ENCODE measurements at regions not wholly inside any gene's neighbourhood (a gene's known extent, or its start where the extent isn't known, plus 50 kb on each side); places are given as distances from the start of the nearest gene placed in this dataset.

DNA sequence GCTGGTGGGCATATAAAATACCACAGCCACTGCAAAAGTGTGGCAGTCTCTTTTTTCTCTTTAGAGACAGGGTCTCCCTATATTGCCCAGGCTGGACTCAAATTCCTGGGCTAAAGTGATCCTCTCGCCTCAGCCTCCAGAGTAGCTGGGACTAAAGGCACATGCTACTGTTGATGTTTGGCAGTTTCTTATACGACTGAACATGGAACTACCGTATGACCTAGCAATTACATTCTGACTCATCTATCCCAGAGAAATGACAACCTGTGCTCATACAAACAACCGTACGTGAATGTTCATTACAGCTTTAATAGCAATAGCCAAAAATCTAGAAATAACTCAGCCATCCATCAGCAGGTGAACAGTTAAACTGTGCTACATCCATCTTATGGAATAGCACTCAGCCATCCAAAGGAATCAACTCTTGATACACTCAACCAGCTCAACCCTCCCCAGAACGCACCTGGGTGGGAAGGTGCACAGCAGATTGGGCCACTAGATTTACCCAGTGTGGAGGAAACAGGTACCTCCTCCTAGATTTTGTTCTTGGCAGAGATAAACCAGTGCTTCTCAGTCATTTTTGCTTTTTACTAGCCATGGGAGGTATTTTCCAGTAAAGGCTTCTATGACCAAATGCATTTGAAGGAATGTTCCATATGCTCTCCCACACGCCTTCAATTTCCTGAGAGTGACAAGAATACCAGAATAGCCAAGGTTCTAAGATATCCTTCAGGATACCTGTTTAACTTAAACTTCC is 130.5 kb downstream of the MED15 start:
- DNase-seq (ENCODE audit: low spot score) = no peak
- Histone ChIP-seq H3K36me3 (ENCODE audit: insufficient read depth, low read length, poor library complexity, severe bottlenecking) (no peaks in the 10 kb centered on the region), H3K9me3 (ENCODE audit: low read depth, low read length, poor library complexity, severe bottlenecking) (no peaks in the 10 kb centered on the region), H3K4me1 (ENCODE audit: insufficient read depth, low read length, poor library complexity, severe bottlenecking) (no peaks in the 10 kb centered on the region), H3K4me3 (ENCODE audit: low read depth, low read length, poor library complexity, severe bottlenecking) (no peak overlapping the region), H3K27me3 (replicated peaks; ENCODE audit: insufficient read depth, low read depth, low read length, poor library complexity) (no peaks in the 10 kb centered on the region), H3K27ac (ENCODE audit: low read depth, low read length, poor library complexity, severe bottlenecking) (no peak overlapping the region)
- intact Hi-C loops (cut with micrococcal nuclease; ENCODE audit: unreplicated experiment) = no loop called here
- CTCF ChIA-PET = no interaction called here
- no peak for TF ChIP-seq EZH2 (IDR thresholded peaks at IDR 0.05; ENCODE audit: borderline replicate concordance, low read depth, low read length, poor library complexity, severe bottlenecking)
- TF ChIP-seq, protein P1, sequence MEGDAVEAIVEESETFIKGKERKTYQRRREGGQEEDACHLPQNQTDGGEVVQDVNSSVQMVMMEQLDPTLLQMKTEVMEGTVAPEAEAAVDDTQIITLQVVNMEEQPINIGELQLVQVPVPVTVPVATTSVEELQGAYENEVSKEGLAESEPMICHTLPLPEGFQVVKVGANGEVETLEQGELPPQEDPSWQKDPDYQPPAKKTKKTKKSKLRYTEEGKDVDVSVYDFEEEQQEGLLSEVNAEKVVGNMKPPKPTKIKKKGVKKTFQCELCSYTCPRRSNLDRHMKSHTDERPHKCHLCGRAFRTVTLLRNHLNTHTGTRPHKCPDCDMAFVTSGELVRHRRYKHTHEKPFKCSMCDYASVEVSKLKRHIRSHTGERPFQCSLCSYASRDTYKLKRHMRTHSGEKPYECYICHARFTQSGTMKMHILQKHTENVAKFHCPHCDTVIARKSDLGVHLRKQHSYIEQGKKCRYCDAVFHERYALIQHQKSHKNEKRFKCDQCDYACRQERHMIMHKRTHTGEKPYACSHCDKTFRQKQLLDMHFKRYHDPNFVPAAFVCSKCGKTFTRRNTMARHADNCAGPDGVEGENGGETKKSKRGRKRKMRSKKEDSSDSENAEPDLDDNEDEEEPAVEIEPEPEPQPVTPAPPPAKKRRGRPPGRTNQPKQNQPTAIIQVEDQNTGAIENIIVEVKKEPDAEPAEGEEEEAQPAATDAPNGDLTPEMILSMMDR (conservative IDR thresholded peaks at IDR 0.05; ENCODE audit: low read depth, low read length) = no peak
- no TSS peak for BruUV-seq (replicated peaks)
- POLR2A ChIA-PET (ENCODE audit: low non-redundant PET) = no interaction called here

DNA sequence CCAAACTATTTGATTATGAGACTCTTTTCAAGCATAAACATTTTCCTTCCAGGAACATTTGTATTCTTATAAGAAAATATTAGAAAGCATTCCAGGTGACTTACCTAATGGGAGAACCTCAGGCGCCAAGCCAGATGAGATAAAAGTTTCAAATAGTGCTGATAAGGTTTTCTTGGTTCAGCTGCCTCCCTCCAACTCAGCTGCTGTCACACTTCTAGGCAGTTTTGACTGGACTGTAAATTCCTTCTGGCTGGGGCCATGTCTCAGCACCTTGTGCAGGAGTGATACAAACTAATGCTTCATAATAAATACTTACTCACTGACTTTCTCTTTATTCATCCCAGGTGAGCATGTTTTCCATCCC is 131.1 kb downstream of the MED15 start:
- TF ChIP-seq, protein P1 (conservative IDR thresholded peaks at IDR 0.05; ENCODE audit: low read depth, low read length) = no peak
- TF ChIP-seq EZH2 (IDR thresholded peaks at IDR 0.05; ENCODE audit: borderline replicate concordance, low read depth, low read length, poor library complexity, severe bottlenecking) = no peak
- Histone ChIP-seq H3K4me3 (ENCODE audit: low read depth, low read length, poor library complexity, severe bottlenecking) (no peak overlapping the region), H3K36me3 (ENCODE audit: insufficient read depth, low read length, poor library complexity, severe bottlenecking) (no peaks in the 10 kb centered on the region), H3K9me3 (ENCODE audit: low read depth, low read length, poor library complexity, severe bottlenecking) (no peaks in the 10 kb centered on the region), H3K4me1 (ENCODE audit: insufficient read depth, low read length, poor library complexity, severe bottlenecking) (no peaks in the 10 kb centered on the region), H3K27ac (ENCODE audit: low read depth, low read length, poor library complexity, severe bottlenecking) (no peak overlapping the region), H3K27me3 (replicated peaks; ENCODE audit: insufficient read depth, low read depth, low read length, poor library complexity) (no peaks in the 10 kb centered on the region)
- BruUV-seq (replicated peaks) = no TSS peak
- DNase-seq (ENCODE audit: low spot score) = no peak
- CTCF ChIA-PET = no interaction called here
- intact Hi-C loops (cut with micrococcal nuclease; ENCODE audit: unreplicated experiment) = no loop called here
- POLR2A ChIA-PET (ENCODE audit: low non-redundant PET) = interaction anchor here (0.5 kb wide), 1 partner anchor 33 kb away, joined by 3 read pairs; no protein-coding TSS in a partner anchor

DNA sequence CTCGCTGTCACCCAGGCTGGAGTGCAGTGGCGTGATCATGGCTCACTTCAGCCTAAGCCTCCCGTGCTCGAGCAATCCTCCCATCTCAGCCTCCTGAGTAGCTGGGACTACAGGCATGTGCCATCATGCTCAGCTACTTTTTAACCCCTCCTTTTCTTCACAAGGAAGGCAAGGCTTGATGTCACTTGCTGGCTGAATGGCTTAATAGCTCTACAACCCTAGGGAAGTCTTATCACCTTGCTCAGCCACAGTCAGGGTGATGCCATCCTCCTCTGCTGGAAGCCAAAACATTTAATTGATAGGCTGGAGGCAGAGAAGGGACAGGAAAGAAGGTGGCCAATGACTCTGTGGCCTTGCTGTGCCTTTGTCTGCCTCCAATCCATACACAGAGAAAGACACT is 131.9 kb downstream of the MED15 start:
- Histone ChIP-seq H3K4me1 (ENCODE audit: insufficient read depth, low read length, poor library complexity, severe bottlenecking) (no peaks in the 10 kb centered on the region), H3K36me3 (ENCODE audit: insufficient read depth, low read length, poor library complexity, severe bottlenecking) (no peaks in the 10 kb centered on the region), H3K27ac (ENCODE audit: low read depth, low read length, poor library complexity, severe bottlenecking) (no peak overlapping the region), H3K4me3 (ENCODE audit: low read depth, low read length, poor library complexity, severe bottlenecking) (no peak overlapping the region), H3K27me3 (replicated peaks; ENCODE audit: insufficient read depth, low read depth, low read length, poor library complexity) (no peaks in the 10 kb centered on the region), H3K9me3 (ENCODE audit: low read depth, low read length, poor library complexity, severe bottlenecking) (no peaks in the 10 kb centered on the region)
- POLR2A ChIA-PET (ENCODE audit: low non-redundant PET) = no interaction called here
- intact Hi-C loops (cut with micrococcal nuclease; ENCODE audit: unreplicated experiment) = no loop called here
- BruUV-seq (replicated peaks) = no TSS peak
- no peak for TF ChIP-seq EZH2 (IDR thresholded peaks at IDR 0.05; ENCODE audit: borderline replicate concordance, low read depth, low read length, poor library complexity, severe bottlenecking)
- TF ChIP-seq, protein P1 (conservative IDR thresholded peaks at IDR 0.05; ENCODE audit: low read depth, low read length) = no peak
- CTCF ChIA-PET = no interaction called here
- no peak for DNase-seq (ENCODE audit: low spot score)

Data from A673 (cell line).